Neural cell (in vitro differentiated cells): ENCODE measurements at regions not wholly inside any gene's neighbourhood (a gene's known extent, or its start where the extent isn't known, plus 50 kb on each side); places are given as distances from the start of the nearest gene placed in this dataset.

Experiments used
- H2AFZ ChIP-seq: fragments of 200-600, 300-800 bp; sonication (generic), shearing (Covaris generic); 2 replicates; pipeline ENCODE4 v1.6.0; 2014; ENCODE audit warnings: low read depth, mild to moderate bottlenecking, antibody characterized with exemption, low read length, moderate library complexity
- H3F3A ChIP-seq: fragments of 200-600 bp; shearing (Covaris generic); 2 replicates; pipeline ENCODE4 v1.6.1; 2016; ENCODE audit warnings: mild to moderate bottlenecking, moderate library complexity, mixed read lengths, antibody characterized with exemption, low read length; ENCODE audit not compliant: insufficient read depth, poor library complexity, severe bottlenecking
- H3K27ac ChIP-seq: fragments of 200-600, 300-800 bp; sonication (generic), shearing (Covaris generic); 2 replicates; pipeline ENCODE4 v1.5.1; 2014; ENCODE audit warnings: mild to moderate bottlenecking, low read length, moderate library complexity
- H3K27me3 ChIP-seq: fragments of 300-800, 200-600 bp; sonication (generic), shearing (Covaris generic); 2 replicates; pipeline ENCODE4 v1.6.0; 2014; ENCODE audit warnings: mild to moderate bottlenecking, low read depth, low read length, moderate library complexity; ENCODE audit not compliant: insufficient read depth
- H3K36me3 ChIP-seq: fragments of 300-800, 200-600 bp; sonication (generic), shearing (Covaris generic); 2 replicates; pipeline ENCODE4 v1.5.1; 2014; ENCODE audit warnings: mild to moderate bottlenecking, antibody characterized with exemption, low read length, moderate library complexity; ENCODE audit not compliant: insufficient read depth
- H3K4me2 ChIP-seq: fragments of 300-800, 200-600 bp; sonication (generic), shearing (Covaris generic); 2 replicates; pipeline ENCODE4 v1.6.0; 2014; ENCODE audit warnings: mild to moderate bottlenecking, low read length
- H3K4me3 ChIP-seq: fragments of 300-800, 200-600 bp; sonication (generic), shearing (Covaris generic); 2 replicates; pipeline ENCODE4 v1.5.1; 2014; ENCODE audit warnings: mild to moderate bottlenecking, low read length, moderate library complexity
- H3K79me2 ChIP-seq: fragments of 200-600 bp; shearing (Covaris generic); replicated peaks from 2 replicates; pipeline ENCODE4 v1.6.0; 2014; ENCODE audit warnings: mild to moderate bottlenecking, low read length, moderate library complexity; ENCODE audit not compliant: insufficient read depth
- H3K9ac ChIP-seq: fragments of 300-800, 200-600 bp; sonication (generic), shearing (Covaris generic); 2 replicates; pipeline ENCODE4 v1.6.1; 2016; ENCODE audit warnings: mild to moderate bottlenecking, low read length, mixed read lengths
- H3K9me2 ChIP-seq: fragments of 200-600 bp; shearing (Covaris generic); 2 replicates; pipeline ENCODE4 v1.6.1; 2016; ENCODE audit warnings: mild to moderate bottlenecking, low read length, mixed read lengths; ENCODE audit not compliant: insufficient read depth
- H3K9me3 ChIP-seq: fragments of 200-600, 300-800 bp; sonication (generic), shearing (Covaris generic); 2 replicates; pipeline ENCODE4 v1.6.1; 2016; ENCODE audit warnings: mild to moderate bottlenecking, mixed run types, low read length, moderate library complexity, mixed read lengths
- H4K20me1 ChIP-seq: fragments of 200-600 bp; shearing (Covaris generic); 2 replicates; pipeline ENCODE4 v1.6.1; 2016; ENCODE audit warnings: mild to moderate bottlenecking, mixed run types; ENCODE audit not compliant: insufficient read depth
- EP300 ChIP-seq: fragments of 450-650 bp; conservative IDR thresholded peaks from 2 replicates; pipeline ENCODE4 v1.6.1; 2014; ENCODE audit warnings: antibody characterized with exemption, mild to moderate bottlenecking, moderate library complexity; ENCODE audit not compliant: poor library complexity, severe bottlenecking
- EZH2 ChIP-seq: fragments of 200-600, 300-800 bp; shearing (Covaris generic), sonication (generic); IDR thresholded peaks from 2 replicates; pipeline ENCODE4 v1.6.1; 2014; ENCODE audit warnings: antibody characterized with exemption, low read length, borderline replicate concordance, mild to moderate bottlenecking; ENCODE audit not compliant: insufficient read depth, poor library complexity, severe bottlenecking
- MXI1 ChIP-seq: fragments of 450-650 bp; conservative IDR thresholded peaks from 2 replicates; pipeline ENCODE4 v1.6.1; 2014; ENCODE audit warnings: antibody characterized with exemption, mild to moderate bottlenecking; ENCODE audit not compliant: poor library complexity, severe bottlenecking
- POLR2AphosphoS5 ChIP-seq: IDR thresholded peaks from 2 replicates; pipeline ENCODE4 v1.6.1; 2012
- RAD21 ChIP-seq: fragments of 450-650 bp; conservative IDR thresholded peaks from 2 replicates; pipeline ENCODE4 v1.6.1; 2014; ENCODE audit warnings: antibody characterized with exemption, mild to moderate bottlenecking, moderate library complexity
- SMC3 ChIP-seq: fragments of 450-650 bp; conservative IDR thresholded peaks from 2 replicates; pipeline ENCODE4 v1.6.1; 2014; ENCODE audit warnings: antibody characterized with exemption, mild to moderate bottlenecking, moderate library complexity; ENCODE audit not compliant: poor library complexity
- TAF1 ChIP-seq: IDR thresholded peaks from 2 replicates; pipeline ENCODE4 v1.6.1; 2012; ENCODE audit warnings: low read depth
- TF ChIP-seq, protein P1 (sequence below): fragments of 450-650 bp; IDR thresholded peaks from 2 replicates; pipeline ENCODE4 v1.5.1; 2014; ENCODE audit warnings: antibody characterized with exemption, mild to moderate bottlenecking, moderate library complexity; ENCODE audit not compliant: poor library complexity, severe bottlenecking
- TF ChIP-seq, protein P2 (sequence below): IDR thresholded peaks from 2 replicates; pipeline ENCODE4 v1.6.1; 2012; ENCODE audit warnings: borderline replicate concordance

DNA sequence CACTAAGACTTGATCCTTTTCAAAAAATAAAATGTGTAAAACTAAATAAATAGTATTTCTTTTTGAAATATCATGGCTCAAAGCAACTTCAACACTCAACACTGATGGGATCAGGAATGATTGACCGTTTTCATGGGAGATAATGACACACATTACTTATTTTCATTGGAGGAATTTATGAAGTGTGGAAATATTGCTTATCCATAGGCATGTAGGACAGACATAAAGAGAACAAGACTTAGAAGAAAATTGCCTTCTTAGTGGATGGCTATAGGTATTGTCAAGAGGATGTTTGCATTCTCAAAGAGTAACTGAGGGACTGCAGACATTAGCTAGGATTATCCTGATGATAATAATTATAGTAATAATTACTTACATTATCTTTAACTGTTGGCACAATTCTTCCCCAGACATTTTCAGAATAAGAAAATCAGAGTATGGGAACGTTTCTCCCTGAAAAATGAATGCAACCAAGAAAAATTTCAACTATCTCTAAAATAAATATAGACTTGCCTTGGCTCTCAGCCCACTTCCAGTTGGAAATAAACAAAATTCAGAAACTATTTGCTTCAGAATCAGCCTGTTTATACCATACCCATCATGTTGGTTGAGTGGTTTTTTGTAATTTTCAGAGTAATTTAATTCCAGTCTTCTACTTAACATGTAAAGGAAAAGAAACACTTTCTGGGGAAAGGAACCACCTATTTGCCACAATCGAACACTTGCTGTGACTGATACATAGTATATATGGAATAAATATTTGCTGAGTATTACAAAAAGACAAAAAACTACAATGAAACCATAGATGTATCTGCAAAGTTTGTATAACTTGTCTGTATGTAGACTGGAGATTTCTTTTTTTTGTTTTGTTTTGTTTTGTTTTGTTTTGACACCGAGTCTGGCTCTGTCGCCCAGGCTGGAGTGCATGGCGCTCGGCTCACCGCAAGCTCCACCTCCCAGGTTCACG is 165.7 kb downstream of the TMX3 start:
- Histone ChIP-seq H4K20me1 (no peaks in the 10 kb centered on the region), H3K4me3 (no peak overlapping the region), H3K9ac (no peak overlapping the region), H3K9me3 (no peaks in the 10 kb centered on the region), H3K79me2 (no peaks in the 10 kb centered on the region), H3K27ac (no peak overlapping the region), H3K9me2 (no peaks in the 10 kb centered on the region), H3K4me2 (no peak overlapping the region), H3K27me3 (no peaks in the 10 kb centered on the region), H3F3A (no peaks in the 10 kb centered on the region), H3K36me3 (no peaks in the 10 kb centered on the region), H2AFZ (no peak overlapping the region)
- TF ChIP-seq EZH2 (no peak), RAD21 (no peak), EP300 (no peak), MXI1 (no peak), POLR2AphosphoS5 (no peak), TAF1 (no peak), SMC3 (no peak)
- TF ChIP-seq, protein P1, sequence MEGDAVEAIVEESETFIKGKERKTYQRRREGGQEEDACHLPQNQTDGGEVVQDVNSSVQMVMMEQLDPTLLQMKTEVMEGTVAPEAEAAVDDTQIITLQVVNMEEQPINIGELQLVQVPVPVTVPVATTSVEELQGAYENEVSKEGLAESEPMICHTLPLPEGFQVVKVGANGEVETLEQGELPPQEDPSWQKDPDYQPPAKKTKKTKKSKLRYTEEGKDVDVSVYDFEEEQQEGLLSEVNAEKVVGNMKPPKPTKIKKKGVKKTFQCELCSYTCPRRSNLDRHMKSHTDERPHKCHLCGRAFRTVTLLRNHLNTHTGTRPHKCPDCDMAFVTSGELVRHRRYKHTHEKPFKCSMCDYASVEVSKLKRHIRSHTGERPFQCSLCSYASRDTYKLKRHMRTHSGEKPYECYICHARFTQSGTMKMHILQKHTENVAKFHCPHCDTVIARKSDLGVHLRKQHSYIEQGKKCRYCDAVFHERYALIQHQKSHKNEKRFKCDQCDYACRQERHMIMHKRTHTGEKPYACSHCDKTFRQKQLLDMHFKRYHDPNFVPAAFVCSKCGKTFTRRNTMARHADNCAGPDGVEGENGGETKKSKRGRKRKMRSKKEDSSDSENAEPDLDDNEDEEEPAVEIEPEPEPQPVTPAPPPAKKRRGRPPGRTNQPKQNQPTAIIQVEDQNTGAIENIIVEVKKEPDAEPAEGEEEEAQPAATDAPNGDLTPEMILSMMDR = no peak
- TF ChIP-seq, protein P2, sequence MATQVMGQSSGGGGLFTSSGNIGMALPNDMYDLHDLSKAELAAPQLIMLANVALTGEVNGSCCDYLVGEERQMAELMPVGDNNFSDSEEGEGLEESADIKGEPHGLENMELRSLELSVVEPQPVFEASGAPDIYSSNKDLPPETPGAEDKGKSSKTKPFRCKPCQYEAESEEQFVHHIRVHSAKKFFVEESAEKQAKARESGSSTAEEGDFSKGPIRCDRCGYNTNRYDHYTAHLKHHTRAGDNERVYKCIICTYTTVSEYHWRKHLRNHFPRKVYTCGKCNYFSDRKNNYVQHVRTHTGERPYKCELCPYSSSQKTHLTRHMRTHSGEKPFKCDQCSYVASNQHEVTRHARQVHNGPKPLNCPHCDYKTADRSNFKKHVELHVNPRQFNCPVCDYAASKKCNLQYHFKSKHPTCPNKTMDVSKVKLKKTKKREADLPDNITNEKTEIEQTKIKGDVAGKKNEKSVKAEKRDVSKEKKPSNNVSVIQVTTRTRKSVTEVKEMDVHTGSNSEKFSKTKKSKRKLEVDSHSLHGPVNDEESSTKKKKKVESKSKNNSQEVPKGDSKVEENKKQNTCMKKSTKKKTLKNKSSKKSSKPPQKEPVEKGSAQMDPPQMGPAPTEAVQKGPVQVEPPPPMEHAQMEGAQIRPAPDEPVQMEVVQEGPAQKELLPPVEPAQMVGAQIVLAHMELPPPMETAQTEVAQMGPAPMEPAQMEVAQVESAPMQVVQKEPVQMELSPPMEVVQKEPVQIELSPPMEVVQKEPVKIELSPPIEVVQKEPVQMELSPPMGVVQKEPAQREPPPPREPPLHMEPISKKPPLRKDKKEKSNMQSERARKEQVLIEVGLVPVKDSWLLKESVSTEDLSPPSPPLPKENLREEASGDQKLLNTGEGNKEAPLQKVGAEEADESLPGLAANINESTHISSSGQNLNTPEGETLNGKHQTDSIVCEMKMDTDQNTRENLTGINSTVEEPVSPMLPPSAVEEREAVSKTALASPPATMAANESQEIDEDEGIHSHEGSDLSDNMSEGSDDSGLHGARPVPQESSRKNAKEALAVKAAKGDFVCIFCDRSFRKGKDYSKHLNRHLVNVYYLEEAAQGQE = no peak

DNA sequence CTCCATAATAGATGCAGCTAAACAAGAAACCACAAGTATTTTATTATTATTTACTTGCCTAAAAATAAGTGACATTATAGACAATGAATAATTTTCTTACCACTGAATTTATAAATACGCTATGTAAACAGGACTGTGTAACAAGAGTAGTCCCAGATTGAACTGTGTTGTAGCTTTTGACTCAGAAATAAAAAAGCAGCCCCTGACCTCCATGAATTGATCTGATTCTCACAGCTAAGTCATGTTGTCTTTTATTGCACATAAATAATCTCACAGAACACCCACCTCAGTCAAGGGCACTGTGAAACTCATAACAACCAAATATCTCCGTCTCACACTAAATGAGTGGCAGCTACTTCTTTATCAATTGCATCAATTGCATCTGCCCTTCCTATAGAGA is 171.6 kb downstream of the TMX3 start:
- Histone ChIP-seq H2AFZ (no peak overlapping the region), H3F3A (no peaks in the 10 kb centered on the region), H3K27ac (peak overlapping the region; percentile 40), H3K36me3 (no peaks in the 10 kb centered on the region), H4K20me1 (no peaks in the 10 kb centered on the region), H3K9me3 (no peaks in the 10 kb centered on the region), H3K27me3 (no peaks in the 10 kb centered on the region), H3K9me2 (no peaks in the 10 kb centered on the region), H3K4me3 (no peak overlapping the region), H3K79me2 (no peaks in the 10 kb centered on the region), H3K9ac (no peak overlapping the region), H3K4me2 (no peak overlapping the region)
- TF ChIP-seq EZH2 (no peak), EP300 (no peak), POLR2AphosphoS5 (no peak), MXI1 (no peak), TAF1 (no peak), RAD21 (no peak)
- TF ChIP-seq, protein P2 = no peak
- TF ChIP-seq, protein P1 = no peak
